H1 (cell line): ENCODE measurements at regions not wholly inside any gene's neighbourhood (a gene's known extent, or its start where the extent isn't known, plus 50 kb on each side); places are given as distances from the start of the nearest gene placed in this dataset.

Source experiments
- RNF2 ChIP-seq: fragments of 200-900, 300-1000 bp; sonication (generic); IDR thresholded peaks from 2 replicates; pipeline ENCODE4 v1.7.1; 2016; ENCODE audit warnings: borderline replicate concordance, low read depth, mild to moderate bottlenecking, antibody characterized with exemption, low read length; ENCODE audit not compliant: poor library complexity, severe bottlenecking; ENCODE audit errors: missing control alignments
- SAP30 ChIP-seq: fragments of 300-600 bp; sonication (generic); IDR thresholded peaks from 2 replicates; pipeline ENCODE4 v1.7.1; 2012; ENCODE audit warnings: low read length, moderate library complexity, mild to moderate bottlenecking, inconsistent platforms; ENCODE audit not compliant: insufficient read depth, insufficient replicate concordance
- TF ChIP-seq, protein P1 (sequence below): fragments of 300-600 bp; sonication (generic); IDR thresholded peaks from 2 replicates; pipeline ENCODE4 v1.7.1; 2012; ENCODE audit warnings: low read length, moderate library complexity, mild to moderate bottlenecking, inconsistent platforms; ENCODE audit not compliant: insufficient replicate concordance

DNA sequence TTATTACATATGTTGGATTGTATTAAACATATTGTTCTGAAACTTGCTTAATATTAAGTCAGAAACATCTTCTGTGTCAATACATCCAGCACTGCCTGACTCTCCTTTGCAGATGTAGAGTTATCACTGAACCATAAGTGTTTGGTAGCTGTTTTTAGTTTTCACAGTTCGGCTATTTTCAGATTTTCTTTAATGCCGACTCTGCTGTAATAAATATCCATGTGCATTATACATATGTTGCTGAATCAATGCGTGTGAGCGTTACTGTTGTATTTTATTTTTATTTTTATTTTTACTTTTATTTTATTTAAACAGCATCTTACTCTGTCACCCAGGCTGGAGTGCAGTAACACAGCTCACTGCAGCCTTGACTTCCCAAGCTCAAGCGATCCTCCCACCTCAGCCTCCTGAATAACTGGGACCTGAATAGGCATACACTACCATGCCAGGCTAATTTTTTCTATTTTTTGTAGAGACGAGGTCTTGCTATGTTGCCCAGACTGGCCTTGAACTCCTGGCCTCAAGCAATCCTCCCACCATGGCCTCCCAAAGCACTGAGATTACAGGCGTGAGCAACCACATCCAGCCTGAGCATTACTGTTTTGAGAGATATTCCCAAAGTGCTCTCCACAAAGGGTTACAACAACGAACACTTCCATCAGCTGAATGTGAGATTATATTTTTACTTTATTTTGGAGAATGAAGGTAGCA, 50.7 kb upstream of the NOCT start (continued):
- TF ChIP-seq, protein P1, sequence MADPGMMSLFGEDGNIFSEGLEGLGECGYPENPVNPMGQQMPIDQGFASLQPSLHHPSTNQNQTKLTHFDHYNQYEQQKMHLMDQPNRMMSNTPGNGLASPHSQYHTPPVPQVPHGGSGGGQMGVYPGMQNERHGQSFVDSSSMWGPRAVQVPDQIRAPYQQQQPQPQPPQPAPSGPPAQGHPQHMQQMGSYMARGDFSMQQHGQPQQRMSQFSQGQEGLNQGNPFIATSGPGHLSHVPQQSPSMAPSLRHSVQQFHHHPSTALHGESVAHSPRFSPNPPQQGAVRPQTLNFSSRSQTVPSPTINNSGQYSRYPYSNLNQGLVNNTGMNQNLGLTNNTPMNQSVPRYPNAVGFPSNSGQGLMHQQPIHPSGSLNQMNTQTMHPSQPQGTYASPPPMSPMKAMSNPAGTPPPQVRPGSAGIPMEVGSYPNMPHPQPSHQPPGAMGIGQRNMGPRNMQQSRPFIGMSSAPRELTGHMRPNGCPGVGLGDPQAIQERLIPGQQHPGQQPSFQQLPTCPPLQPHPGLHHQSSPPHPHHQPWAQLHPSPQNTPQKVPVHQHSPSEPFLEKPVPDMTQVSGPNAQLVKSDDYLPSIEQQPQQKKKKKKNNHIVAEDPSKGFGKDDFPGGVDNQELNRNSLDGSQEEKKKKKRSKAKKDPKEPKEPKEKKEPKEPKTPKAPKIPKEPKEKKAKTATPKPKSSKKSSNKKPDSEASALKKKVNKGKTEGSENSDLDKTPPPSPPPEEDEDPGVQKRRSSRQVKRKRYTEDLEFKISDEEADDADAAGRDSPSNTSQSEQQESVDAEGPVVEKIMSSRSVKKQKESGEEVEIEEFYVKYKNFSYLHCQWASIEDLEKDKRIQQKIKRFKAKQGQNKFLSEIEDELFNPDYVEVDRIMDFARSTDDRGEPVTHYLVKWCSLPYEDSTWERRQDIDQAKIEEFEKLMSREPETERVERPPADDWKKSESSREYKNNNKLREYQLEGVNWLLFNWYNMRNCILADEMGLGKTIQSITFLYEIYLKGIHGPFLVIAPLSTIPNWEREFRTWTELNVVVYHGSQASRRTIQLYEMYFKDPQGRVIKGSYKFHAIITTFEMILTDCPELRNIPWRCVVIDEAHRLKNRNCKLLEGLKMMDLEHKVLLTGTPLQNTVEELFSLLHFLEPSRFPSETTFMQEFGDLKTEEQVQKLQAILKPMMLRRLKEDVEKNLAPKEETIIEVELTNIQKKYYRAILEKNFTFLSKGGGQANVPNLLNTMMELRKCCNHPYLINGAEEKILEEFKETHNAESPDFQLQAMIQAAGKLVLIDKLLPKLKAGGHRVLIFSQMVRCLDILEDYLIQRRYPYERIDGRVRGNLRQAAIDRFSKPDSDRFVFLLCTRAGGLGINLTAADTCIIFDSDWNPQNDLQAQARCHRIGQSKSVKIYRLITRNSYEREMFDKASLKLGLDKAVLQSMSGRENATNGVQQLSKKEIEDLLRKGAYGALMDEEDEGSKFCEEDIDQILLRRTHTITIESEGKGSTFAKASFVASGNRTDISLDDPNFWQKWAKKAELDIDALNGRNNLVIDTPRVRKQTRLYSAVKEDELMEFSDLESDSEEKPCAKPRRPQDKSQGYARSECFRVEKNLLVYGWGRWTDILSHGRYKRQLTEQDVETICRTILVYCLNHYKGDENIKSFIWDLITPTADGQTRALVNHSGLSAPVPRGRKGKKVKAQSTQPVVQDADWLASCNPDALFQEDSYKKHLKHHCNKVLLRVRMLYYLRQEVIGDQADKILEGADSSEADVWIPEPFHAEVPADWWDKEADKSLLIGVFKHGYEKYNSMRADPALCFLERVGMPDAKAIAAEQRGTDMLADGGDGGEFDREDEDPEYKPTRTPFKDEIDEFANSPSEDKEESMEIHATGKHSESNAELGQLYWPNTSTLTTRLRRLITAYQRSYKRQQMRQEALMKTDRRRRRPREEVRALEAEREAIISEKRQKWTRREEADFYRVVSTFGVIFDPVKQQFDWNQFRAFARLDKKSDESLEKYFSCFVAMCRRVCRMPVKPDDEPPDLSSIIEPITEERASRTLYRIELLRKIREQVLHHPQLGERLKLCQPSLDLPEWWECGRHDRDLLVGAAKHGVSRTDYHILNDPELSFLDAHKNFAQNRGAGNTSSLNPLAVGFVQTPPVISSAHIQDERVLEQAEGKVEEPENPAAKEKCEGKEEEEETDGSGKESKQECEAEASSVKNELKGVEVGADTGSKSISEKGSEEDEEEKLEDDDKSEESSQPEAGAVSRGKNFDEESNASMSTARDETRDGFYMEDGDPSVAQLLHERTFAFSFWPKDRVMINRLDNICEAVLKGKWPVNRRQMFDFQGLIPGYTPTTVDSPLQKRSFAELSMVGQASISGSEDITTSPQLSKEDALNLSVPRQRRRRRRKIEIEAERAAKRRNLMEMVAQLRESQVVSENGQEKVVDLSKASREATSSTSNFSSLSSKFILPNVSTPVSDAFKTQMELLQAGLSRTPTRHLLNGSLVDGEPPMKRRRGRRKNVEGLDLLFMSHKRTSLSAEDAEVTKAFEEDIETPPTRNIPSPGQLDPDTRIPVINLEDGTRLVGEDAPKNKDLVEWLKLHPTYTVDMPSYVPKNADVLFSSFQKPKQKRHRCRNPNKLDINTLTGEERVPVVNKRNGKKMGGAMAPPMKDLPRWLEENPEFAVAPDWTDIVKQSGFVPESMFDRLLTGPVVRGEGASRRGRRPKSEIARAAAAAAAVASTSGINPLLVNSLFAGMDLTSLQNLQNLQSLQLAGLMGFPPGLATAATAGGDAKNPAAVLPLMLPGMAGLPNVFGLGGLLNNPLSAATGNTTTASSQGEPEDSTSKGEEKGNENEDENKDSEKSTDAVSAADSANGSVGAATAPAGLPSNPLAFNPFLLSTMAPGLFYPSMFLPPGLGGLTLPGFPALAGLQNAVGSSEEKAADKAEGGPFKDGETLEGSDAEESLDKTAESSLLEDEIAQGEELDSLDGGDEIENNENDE = no peak
- TF ChIP-seq RNF2 = no peak
- TF ChIP-seq SAP30 = no peak
